Activated CD8-positive, alpha-beta memory T cell treated with anti-CD3 and anti-CD28 coated beads, Interleukin-2, amount 10 ng/mL, durations not matched to agents 7 days and 5 days (primary cell): ENCODE measurements at regions not wholly inside any gene's neighbourhood (a gene's known extent, or its start where the extent isn't known, plus 50 kb on each side); places are given as distances from the start of the nearest gene placed in this dataset.

ENCODE experiments used
- ATAC-seq: fragments of 150-1000 bp; cut with Tn5 transposase; one replicate; pipeline ENCODE4 v1.10.0; 2021; ENCODE audit warnings: moderate library complexity
- CTCF ChIA-PET: fragments of 350-600 bp; sonication (Branson Sonifier 250); formaldehyde crosslinking; loops from one replicate; lab custom pipeline; 2021; ENCODE audit warnings: antibody characterized with exemption; lab: Charles Lee
- DNase-seq: peaks from one replicate; pipeline ENCODE4 v3.0.0-alpha.2; 2020
- H3K27ac Mint-ChIP-seq: one replicate; pipeline ENCODE4 v1.8.0; 2021; ENCODE audit warnings: mild to moderate bottlenecking, mixed read lengths
- H3K27me3 Mint-ChIP-seq: one replicate; pipeline ENCODE4 v1.8.0; 2021; ENCODE audit warnings: mixed read lengths
- H3K36me3 Mint-ChIP-seq: one replicate; pipeline ENCODE4 v1.8.0; 2021; ENCODE audit warnings: mild to moderate bottlenecking, mixed read lengths
- H3K4me1 Mint-ChIP-seq: one replicate; pipeline ENCODE4 v1.8.0; 2021; ENCODE audit warnings: mixed read lengths
- H3K4me3 Mint-ChIP-seq: one replicate; pipeline ENCODE4 v1.8.0; 2021; ENCODE audit warnings: mild to moderate bottlenecking, moderate library complexity, mixed read lengths
- H3K9me3 Mint-ChIP-seq: one replicate; pipeline ENCODE4 v1.8.0; 2022; ENCODE audit warnings: low read depth, mixed read lengths

DNA sequence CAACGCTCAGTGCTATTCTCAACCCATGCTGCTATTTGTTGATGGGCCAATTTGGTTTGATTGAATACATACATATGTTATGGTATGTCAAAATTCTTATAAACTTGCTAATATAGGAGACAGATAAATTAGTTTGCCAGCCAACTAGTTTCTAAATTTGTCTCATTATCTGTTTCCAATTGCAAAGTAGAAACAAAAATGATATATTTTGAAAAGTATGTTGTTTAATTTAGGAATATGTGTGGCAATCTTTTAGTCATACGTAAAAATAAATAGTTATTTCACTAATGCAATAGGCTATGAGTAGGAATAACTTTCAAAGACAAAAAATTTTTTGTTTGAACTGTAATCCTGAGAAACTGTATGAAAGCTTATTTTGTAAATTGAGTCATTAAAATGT is 210.6 kb upstream of the KCNJ16 start:
- H3K36me3 Mint-ChIP-seq: no peaks in the 10 kb centered on the region
- no peak overlapping the region for H3K4me3 Mint-ChIP-seq
- CTCF ChIA-PET: no interaction called here
- no peaks in the 10 kb centered on the region for H3K4me1 Mint-ChIP-seq
- no peak overlapping the region for H3K27ac Mint-ChIP-seq
- peaks cover 7% of the 10 kb centered on the region for H3K9me3 Mint-ChIP-seq
- DNase-seq (no peak), ATAC-seq (no peak)
- no peaks in the 10 kb centered on the region for H3K27me3 Mint-ChIP-seq

DNA sequence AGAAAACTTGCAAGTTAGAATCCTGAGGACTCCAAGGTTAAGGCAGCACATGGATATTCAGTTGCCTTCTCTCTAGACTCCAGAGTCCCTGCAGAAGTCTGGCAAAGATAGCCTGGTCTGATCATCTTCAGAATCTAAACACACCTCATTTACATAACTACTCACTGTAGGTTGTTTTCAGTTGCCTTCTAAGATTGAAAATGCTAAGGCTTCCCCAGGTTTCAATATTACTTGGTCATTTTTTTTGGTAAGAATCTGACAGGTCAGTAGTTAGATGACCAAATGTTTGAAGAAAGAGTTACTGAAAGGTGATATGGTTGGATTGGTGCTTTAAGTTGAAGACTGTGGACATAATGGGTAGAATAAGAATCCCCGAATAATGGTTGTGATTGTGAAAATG is 205.4 kb upstream of the KCNJ16 start:
- CTCF ChIA-PET: interaction anchor here (0.6 kb wide), 1 partner anchor 153 kb away, joined by 3 read pairs; no protein-coding TSS in a partner anchor
- ATAC-seq (no peak), DNase-seq (no peak)
- Mint-ChIP-seq H3K27me3 (no peaks in the 10 kb centered on the region), H3K9me3 (peaks cover 11% of the 10 kb centered on the region), H3K4me1 (no peaks in the 10 kb centered on the region), H3K36me3 (no peaks in the 10 kb centered on the region), H3K27ac (no peak overlapping the region), H3K4me3 (no peak overlapping the region)

DNA sequence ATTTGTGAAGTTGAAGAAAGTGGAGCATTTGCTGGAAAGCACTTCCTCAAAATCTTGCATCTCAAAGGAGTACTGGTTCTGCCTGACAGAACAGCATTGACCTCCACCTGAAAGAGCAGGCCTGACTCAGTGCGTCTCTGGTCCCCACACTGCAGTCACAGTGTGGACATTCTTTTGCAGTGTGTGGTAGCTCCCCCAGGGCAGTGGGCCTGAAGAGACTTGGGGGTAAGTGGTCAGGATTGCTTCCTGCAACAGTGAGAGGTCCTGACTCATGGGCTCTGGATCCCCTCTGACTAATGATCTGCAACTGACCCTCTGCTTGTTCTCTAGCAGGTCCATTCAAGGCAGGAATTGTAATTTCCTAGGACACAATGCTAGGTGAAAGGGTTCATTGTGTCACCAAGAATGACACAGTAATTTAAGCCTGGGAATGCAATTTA is 204.9 kb upstream of the KCNJ16 start:
- no peak overlapping the region for H3K27ac Mint-ChIP-seq
- peaks cover 11% of the 10 kb centered on the region for H3K9me3 Mint-ChIP-seq
- no peaks in the 10 kb centered on the region for H3K4me1 Mint-ChIP-seq
- no peaks in the 10 kb centered on the region for H3K36me3 Mint-ChIP-seq
- no peaks in the 10 kb centered on the region for H3K27me3 Mint-ChIP-seq
- CTCF ChIA-PET: interaction anchor here (0.6 kb wide), 1 partner anchor 153 kb away, joined by 3 read pairs; no protein-coding TSS in a partner anchor
- DNase-seq: no peak
- no peak for ATAC-seq
- no peak overlapping the region for H3K4me3 Mint-ChIP-seq

DNA sequence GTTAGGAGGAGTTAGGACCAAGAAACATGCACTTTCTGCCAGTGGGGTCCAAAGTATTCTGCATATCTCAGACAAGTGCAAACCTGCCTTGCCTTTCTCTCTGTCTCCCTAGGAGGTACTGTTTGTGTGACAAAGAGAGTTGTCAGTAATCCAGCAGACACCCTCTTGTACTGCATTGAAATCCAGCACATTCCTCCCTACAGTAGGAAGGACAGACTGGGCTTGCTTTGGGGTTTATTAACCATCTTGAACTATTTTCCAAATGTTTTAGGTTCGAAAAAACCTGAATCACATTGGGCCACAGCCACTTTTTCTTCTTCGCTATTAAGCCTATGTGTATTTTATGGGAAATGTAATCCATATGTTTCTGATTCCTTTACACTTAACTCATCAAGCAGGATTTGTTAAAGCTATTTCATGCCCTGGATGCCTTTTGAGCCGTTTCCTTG is 204.2 kb upstream of the KCNJ16 start:
- Mint-ChIP-seq H3K27me3 (no peaks in the 10 kb centered on the region), H3K27ac (no peak overlapping the region), H3K4me1 (no peaks in the 10 kb centered on the region), H3K36me3 (no peaks in the 10 kb centered on the region), H3K4me3 (no peak overlapping the region), H3K9me3 (peaks cover 11% of the 10 kb centered on the region)
- CTCF ChIA-PET: no interaction called here
- ATAC-seq: no peak
- no peak for DNase-seq

DNA sequence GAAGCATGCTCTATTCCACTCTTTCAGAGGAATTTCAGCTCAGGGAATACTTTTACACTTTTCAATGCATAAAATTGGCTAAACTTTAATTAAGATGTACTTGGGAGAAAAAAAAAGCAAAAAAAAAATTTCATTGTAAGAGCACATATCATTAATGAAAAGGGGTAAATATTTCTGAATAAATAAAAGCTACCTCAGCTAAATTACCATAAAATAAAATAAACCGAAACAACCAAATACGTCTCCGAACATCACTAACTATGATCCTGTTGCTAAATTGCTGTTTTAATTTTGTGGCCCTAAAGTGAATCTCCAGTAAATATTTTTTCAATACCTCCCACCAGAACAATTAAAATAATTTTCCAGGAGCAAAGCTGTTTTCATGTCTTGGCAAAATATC is 203.7 kb upstream of the KCNJ16 start:
- H3K27ac Mint-ChIP-seq: no peak overlapping the region
- ATAC-seq: no peak
- H3K36me3 Mint-ChIP-seq: no peaks in the 10 kb centered on the region
- CTCF ChIA-PET: no interaction called here
- H3K4me3 Mint-ChIP-seq: no peak overlapping the region
- no peak for DNase-seq
- H3K4me1 Mint-ChIP-seq: no peaks in the 10 kb centered on the region
- H3K27me3 Mint-ChIP-seq: no peaks in the 10 kb centered on the region
- H3K9me3 Mint-ChIP-seq: peaks cover 11% of the 10 kb centered on the region

DNA sequence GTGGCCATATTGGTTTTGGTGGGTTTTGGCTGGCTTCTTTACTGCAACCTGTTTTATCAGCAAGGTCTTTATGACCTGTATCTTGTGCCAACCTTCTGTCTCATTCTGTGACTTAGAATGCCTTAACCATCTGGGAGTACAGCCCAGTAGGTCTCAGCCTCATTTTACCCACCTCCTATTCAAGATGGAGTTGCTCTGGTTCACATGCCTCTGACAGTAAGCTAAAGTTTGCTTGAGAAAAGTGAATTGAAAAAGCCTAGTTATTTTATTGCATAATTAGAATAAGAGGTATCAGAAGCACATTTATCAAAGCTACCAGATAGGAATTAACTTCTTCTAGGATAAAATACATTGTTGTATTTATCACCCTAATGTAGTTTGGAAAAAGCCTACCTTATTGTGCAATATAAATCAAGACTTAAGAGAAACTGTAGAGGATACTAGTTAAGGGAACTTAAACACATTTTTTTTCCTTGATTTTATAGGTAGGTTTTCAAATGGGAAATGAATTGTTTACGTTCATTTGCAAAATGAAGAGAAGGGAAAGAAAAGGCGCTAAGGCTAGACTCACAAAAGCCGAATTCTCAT is 202.3 kb upstream of the KCNJ16 start:
- Mint-ChIP-seq H3K4me3 (no peak overlapping the region), H3K36me3 (no peaks in the 10 kb centered on the region), H3K27ac (no peak overlapping the region), H3K4me1 (no peaks in the 10 kb centered on the region), H3K27me3 (no peaks in the 10 kb centered on the region), H3K9me3 (peaks cover 9% of the 10 kb centered on the region)
- ATAC-seq (no peak), DNase-seq (no peak)
- CTCF ChIA-PET: no interaction called here

DNA sequence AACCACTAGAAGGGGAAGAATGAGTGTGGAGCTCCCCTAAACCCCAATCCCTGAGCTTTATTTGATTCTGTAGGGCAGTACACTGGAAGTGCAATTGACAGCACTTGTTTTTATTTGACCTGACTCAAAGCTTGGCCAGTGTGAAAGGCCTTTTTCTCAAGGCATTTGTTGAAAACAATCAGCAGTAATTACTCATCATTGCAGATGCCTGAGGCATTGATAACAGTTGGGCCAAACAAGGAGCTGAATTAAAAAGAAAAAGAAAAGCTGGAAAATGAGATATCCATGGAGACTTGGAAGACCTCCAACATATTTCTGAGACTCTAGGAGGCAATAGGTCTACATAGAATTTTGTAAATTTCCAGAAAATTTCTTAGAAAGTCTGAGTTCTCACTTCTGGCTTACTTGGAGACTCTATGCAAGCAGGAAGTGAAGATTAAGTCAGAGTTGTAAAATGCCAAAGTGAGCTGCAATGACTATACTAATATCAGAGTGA is 200.8 kb upstream of the KCNJ16 start:
- no peak for DNase-seq
- CTCF ChIA-PET: no interaction called here
- Mint-ChIP-seq H3K9me3 (peaks cover 3% of the 10 kb centered on the region), H3K4me3 (no peak overlapping the region), H3K27ac (no peak overlapping the region), H3K36me3 (no peaks in the 10 kb centered on the region), H3K27me3 (no peaks in the 10 kb centered on the region), H3K4me1 (no peaks in the 10 kb centered on the region)
- ATAC-seq: no peak

DNA sequence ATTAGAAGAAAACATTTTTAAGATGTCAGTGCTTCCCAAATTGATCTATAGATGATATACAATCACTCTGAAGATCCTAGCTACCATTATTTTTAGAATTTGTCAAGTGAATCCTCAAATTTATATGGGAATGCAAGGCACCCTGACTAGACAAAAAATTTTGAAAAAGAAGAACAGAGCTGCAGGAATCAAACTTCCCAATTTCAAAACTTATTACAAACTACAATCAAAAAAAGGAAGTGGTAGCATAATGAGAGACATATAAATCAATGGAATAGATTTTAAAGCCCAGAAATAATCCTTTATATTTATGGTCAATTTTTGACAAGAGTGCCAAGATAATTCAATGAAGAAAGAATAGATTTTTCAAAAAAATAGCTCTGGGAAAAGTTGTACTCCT is 198.3 kb upstream of the KCNJ16 start:
- Mint-ChIP-seq H3K27ac (no peak overlapping the region), H3K36me3 (no peaks in the 10 kb centered on the region), H3K27me3 (no peaks in the 10 kb centered on the region), H3K4me1 (no peaks in the 10 kb centered on the region), H3K4me3 (no peak overlapping the region), H3K9me3 (peaks cover 2% of the 10 kb centered on the region)
- DNase-seq: no peak
- no peak for ATAC-seq
- CTCF ChIA-PET: no interaction called here

DNA sequence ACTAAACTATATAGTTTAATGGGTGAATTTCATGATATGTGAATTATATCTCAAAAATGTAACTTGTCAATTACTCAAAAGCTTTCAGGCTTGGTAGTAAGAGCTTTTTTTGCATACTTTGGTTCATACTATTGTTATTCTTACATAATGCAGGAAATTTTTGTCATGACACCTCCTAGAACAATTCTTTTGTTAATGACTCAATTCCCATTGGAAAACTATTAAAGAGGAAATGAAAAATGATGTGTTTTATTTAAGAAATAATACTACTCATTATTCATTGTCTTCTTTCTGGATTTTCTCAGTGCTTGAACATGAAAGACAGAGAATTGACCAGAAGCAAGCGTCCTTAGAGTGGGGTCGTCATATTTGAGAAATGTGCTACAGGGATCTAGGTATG is 196.4 kb upstream of the KCNJ16 start:
- Mint-ChIP-seq H3K9me3 (no peaks in the 10 kb centered on the region), H3K36me3 (no peaks in the 10 kb centered on the region), H3K4me1 (no peaks in the 10 kb centered on the region), H3K4me3 (no peak overlapping the region), H3K27ac (no peak overlapping the region), H3K27me3 (no peaks in the 10 kb centered on the region)
- ATAC-seq (no peak), DNase-seq (no peak)
- CTCF ChIA-PET: no interaction called here

DNA sequence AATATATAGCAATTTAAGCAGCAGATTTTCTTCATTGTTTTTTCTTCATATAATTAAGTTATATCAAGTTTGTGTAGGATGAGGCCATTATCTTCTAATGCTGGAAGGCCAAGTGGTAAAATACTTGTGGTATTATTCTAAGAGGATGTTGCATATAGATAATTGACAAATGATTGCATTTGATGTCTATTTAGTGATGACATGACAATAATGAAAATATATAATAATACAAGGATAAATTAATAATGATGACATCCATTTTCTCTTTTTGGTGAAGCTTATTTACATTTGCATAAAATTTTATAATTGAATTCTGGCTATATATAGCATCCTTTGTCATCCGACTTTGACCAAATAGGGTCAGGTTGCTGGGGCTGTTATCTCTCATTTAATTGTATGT is 195.4 kb upstream of the KCNJ16 start:
- Mint-ChIP-seq H3K27me3 (no peaks in the 10 kb centered on the region), H3K4me1 (no peaks in the 10 kb centered on the region), H3K36me3 (no peaks in the 10 kb centered on the region), H3K4me3 (no peak overlapping the region), H3K27ac (no peak overlapping the region), H3K9me3 (no peaks in the 10 kb centered on the region)
- no peak for DNase-seq
- no peak for ATAC-seq
- CTCF ChIA-PET: no interaction called here

DNA sequence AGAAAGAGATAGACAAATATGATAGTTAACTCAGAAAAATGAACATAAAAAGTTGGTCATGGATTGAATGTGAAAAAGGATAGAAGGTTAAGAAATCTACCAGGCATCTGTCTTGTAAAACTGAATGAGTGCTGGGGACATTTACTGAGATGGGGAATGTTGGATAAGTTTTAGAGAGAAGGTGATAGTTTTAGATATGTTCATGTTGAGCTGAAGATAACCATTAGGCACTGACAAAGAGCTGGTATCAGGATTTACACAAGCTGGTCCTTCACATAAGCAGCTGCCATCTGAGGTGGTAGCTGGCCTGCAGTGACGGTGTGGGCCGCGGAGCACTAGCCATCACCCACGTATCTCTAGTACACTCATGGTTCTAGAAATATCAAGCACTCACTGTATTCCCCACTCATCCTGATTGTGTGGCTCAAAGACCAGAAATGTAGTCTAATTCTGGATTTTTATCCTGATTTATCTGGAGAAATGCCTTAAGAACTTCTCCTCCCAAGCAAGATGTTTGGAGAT is 194.4 kb upstream of the KCNJ16 start:
- Mint-ChIP-seq H3K27ac (no peak overlapping the region), H3K36me3 (no peaks in the 10 kb centered on the region), H3K27me3 (no peaks in the 10 kb centered on the region), H3K4me1 (no peaks in the 10 kb centered on the region), H3K4me3 (no peak overlapping the region), H3K9me3 (no peaks in the 10 kb centered on the region)
- ATAC-seq: no peak
- no peak for DNase-seq
- CTCF ChIA-PET: no interaction called here

DNA sequence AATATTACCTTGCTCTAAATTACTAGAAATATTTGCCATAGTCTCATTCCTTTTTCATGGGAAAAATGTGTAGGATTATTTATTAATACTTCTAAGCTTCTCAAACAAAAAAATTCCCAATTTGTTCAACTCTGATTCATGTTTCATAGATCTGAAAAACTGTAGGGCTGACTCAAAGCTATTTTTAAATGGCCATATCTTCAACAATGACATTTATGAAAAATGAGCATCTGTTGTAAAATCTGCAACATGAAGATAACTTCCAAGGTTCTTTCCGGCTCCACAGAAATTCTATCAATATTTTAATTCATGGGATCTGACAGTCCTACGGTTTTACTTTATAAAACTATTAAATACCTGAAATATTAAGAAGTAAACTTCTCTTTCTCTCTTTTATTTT is 192.7 kb upstream of the KCNJ16 start:
- Mint-ChIP-seq H3K27me3 (no peaks in the 10 kb centered on the region), H3K36me3 (no peaks in the 10 kb centered on the region), H3K4me3 (no peak overlapping the region), H3K4me1 (no peaks in the 10 kb centered on the region), H3K27ac (no peak overlapping the region), H3K9me3 (peaks cover 2% of the 10 kb centered on the region)
- ATAC-seq (no peak), DNase-seq (no peak)
- CTCF ChIA-PET: no interaction called here

DNA sequence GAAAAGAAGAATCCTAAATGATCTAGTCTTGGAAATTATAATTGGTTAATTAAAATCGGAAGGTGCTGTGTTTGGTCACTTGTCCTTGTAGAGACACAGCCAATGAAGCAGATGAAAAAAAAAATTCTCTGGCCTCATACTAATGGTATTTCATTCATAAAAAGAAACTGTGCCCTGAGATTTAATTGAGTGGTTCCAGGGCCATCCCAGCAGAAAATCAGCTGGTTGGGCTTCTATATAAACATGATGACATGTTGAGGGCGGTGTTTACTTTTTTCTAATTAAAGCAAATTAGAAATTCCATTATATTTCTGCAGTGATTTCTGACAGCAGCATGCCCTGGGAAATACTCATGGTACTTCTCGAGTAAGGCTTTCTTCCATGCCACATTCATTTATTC is 191.9 kb upstream of the KCNJ16 start:
- Mint-ChIP-seq H3K36me3 (no peaks in the 10 kb centered on the region), H3K4me1 (no peaks in the 10 kb centered on the region), H3K27me3 (no peaks in the 10 kb centered on the region), H3K4me3 (no peak overlapping the region), H3K27ac (no peak overlapping the region), H3K9me3 (peaks cover 2% of the 10 kb centered on the region)
- CTCF ChIA-PET: no interaction called here
- ATAC-seq (no peak), DNase-seq (no peak)

DNA sequence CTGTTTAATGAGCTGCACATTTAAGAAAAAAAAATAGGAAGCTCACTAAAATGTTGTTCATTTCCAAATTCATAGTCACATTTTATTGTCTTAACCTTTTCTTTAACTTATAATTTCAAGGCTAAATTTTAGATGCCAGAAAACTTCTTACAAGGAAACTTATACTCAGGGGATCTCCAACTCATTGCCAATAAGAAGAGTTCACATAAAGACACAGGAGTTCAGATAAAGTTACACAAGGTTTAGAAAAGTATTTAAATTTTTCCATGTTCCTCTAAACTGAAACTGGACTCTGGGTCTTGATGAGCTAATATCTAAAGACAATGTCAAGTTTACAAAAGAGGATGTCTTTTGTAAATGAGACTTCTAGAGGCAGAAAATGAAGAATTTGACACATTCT is 190.7 kb upstream of the KCNJ16 start:
- peaks cover 2% of the 10 kb centered on the region for H3K9me3 Mint-ChIP-seq
- CTCF ChIA-PET: no interaction called here

More for the DNA sequence above, 190.7 kb upstream of the KCNJ16 start:
- no peaks in the 10 kb centered on the region for H3K4me1 Mint-ChIP-seq
- H3K27me3 Mint-ChIP-seq: no peaks in the 10 kb centered on the region
- no peaks in the 10 kb centered on the region for H3K36me3 Mint-ChIP-seq
- DNase-seq: no peak
- H3K27ac Mint-ChIP-seq: no peak overlapping the region
- H3K4me3 Mint-ChIP-seq: no peak overlapping the region
- no peak for ATAC-seq
